Mucosa of rectum (tissue), 2 donors: ENCODE measurements at regions not wholly inside any gene's neighbourhood (a gene's known extent, or its start where the extent isn't known, plus 50 kb on each side); places are given as distances from the start of the nearest gene placed in this dataset.

ENCODE experiments used
- H3K27ac ChIP-seq, 2 donors: one replicate each; pipeline ENCODE4 v1.7.0; 2013; ENCODE audit warnings: inconsistent platforms in 2 of 2, low read depth in 2 of 2, low read length in 2 of 2
- H3K27me3 ChIP-seq, 2 donors: one replicate each; pipeline ENCODE4 v1.7.0; 2013; ENCODE audit warnings: low read length in 2 of 2; ENCODE audit not compliant: control insufficient read depth in 2 of 2, insufficient read depth in 2 of 2
- H3K36me3 ChIP-seq, 2 donors: one replicate each; pipeline ENCODE4 v1.7.0; 2013; ENCODE audit warnings: low read length in 2 of 2; ENCODE audit not compliant: control insufficient read depth in 2 of 2, insufficient read depth in 2 of 2
- H3K4me1 ChIP-seq, 2 donors: one replicate each; pipeline ENCODE4 v1.7.0; 2013; ENCODE audit warnings: low read length in 2 of 2, mild to moderate bottlenecking in 1 of 2; ENCODE audit not compliant: control insufficient read depth in 2 of 2, insufficient read depth in 2 of 2
- H3K4me3 ChIP-seq, 2 donors: one replicate each; pipeline ENCODE4 v1.7.0; 2013; ENCODE audit warnings: low read length in 2 of 2
- H3K9ac ChIP-seq, 2 donors: one replicate each; pipeline ENCODE4 v1.7.0; 2013; ENCODE audit warnings: low read length in 2 of 2, low read depth in 1 of 2, mild to moderate bottlenecking in 1 of 2
- H3K9me3 ChIP-seq, 2 donors: one replicate each; pipeline ENCODE4 v1.7.0; 2013; ENCODE audit warnings: low read length in 2 of 2; ENCODE audit not compliant: control insufficient read depth in 2 of 2
- donor health status: healthy.
- donor health status: Normal muscosa, but diverticular disease.

- Histone ChIP-seq H3K4me3 (no peak overlapping the region), H3K27ac (no peak overlapping the region), H3K9ac (no peak overlapping the region), H3K9me3 (no peaks in the 10 kb centered on the region), H3K4me1 (no peaks in the 10 kb centered on the region), H3K27me3 (no peaks in the 10 kb centered on the region), H3K36me3 (no peaks in the 10 kb centered on the region)
Observed at GRCh38 chr1:240014051-240014450, 77.6 kb upstream of the FMN2 start.

GRCh38 chr1:240018617-240019016 lies 73.1 kb upstream of the FMN2 start:
- Histone ChIP-seq H3K9me3 (no peaks in the 10 kb centered on the region), H3K27ac (no peak overlapping the region), H3K9ac (no peak overlapping the region), H3K4me1 (no peaks in the 10 kb centered on the region), H3K4me3 (no peak overlapping the region), H3K36me3 (no peaks in the 10 kb centered on the region), H3K27me3 (no peaks in the 10 kb centered on the region)

- Histone ChIP-seq H3K4me3 (no peak overlapping the region), H3K36me3 (no peaks in the 10 kb centered on the region), H3K27me3 (no peaks in the 10 kb centered on the region), H3K9ac (no peak overlapping the region), H3K4me1 (no peaks in the 10 kb centered on the region), H3K27ac (no peak overlapping the region), H3K9me3 (no peaks in the 10 kb centered on the region)
Observed at GRCh38 chr1:240019524-240019923, 72.2 kb upstream of the FMN2 start.

- Histone ChIP-seq H3K27me3 (no peaks in the 10 kb centered on the region), H3K36me3 (no peaks in the 10 kb centered on the region), H3K27ac (no peak overlapping the region), H3K9ac (no peak overlapping the region), H3K4me1 (no peaks in the 10 kb centered on the region), H3K4me3 (no peak overlapping the region), H3K9me3 (no peaks in the 10 kb centered on the region)
Observed at GRCh38 chr1:240020871-240021270, 70.8 kb upstream of the FMN2 start.

GRCh38 chr1:240021709-240022108 lies 70.0 kb upstream of the FMN2 start:
- H3K27me3 ChIP-seq: no peaks in the 10 kb centered on the region
- no peaks in the 10 kb centered on the region for H3K4me1 ChIP-seq
- no peaks in the 10 kb centered on the region for H3K9me3 ChIP-seq
- H3K9ac ChIP-seq: no peak overlapping the region
- no peak overlapping the region for H3K27ac ChIP-seq
- no peak overlapping the region for H3K4me3 ChIP-seq
- no peaks in the 10 kb centered on the region for H3K36me3 ChIP-seq

GRCh38 chr1:240027059-240027462 lies 64.6 kb upstream of the FMN2 start:
- Histone ChIP-seq H3K4me1 (no peaks in the 10 kb centered on the region), H3K27me3 (no peaks in the 10 kb centered on the region), H3K27ac (no peak overlapping the region), H3K36me3 (no peaks in the 10 kb centered on the region), H3K9me3 (no peaks in the 10 kb centered on the region), H3K4me3 (no peak overlapping the region), H3K9ac (no peak overlapping the region)

- no peaks in the 10 kb centered on the region for H3K9me3 ChIP-seq
- no peaks in the 10 kb centered on the region for H3K36me3 ChIP-seq
- H3K27me3 ChIP-seq: no peaks in the 10 kb centered on the region
- H3K27ac ChIP-seq: no peak overlapping the region
- H3K9ac ChIP-seq: no peak overlapping the region
- H3K4me1 ChIP-seq: no peaks in the 10 kb centered on the region
- no peak overlapping the region for H3K4me3 ChIP-seq
Observed at GRCh38 chr1:240029418-240029817, 62.3 kb upstream of the FMN2 start.

GRCh38 chr1:240030236-240030635 lies 61.4 kb upstream of the FMN2 start:
- Histone ChIP-seq H3K36me3 (no peaks in the 10 kb centered on the region), H3K27ac (no peak overlapping the region), H3K9ac (no peak overlapping the region), H3K9me3 (no peaks in the 10 kb centered on the region), H3K4me1 (no peaks in the 10 kb centered on the region), H3K27me3 (no peaks in the 10 kb centered on the region), H3K4me3 (no peak overlapping the region)

- Histone ChIP-seq H3K27me3 (no peaks in the 10 kb centered on the region), H3K9ac (no peak overlapping the region), H3K27ac (no peak overlapping the region), H3K36me3 (no peaks in the 10 kb centered on the region), H3K4me3 (no peak overlapping the region), H3K9me3 (no peaks in the 10 kb centered on the region), H3K4me1 (no peaks in the 10 kb centered on the region)
Observed at GRCh38 chr1:240031009-240031408, 60.7 kb upstream of the FMN2 start.

GRCh38 chr1:240031414-240031813 lies 60.3 kb upstream of the FMN2 start:
- Histone ChIP-seq H3K36me3 (no peaks in the 10 kb centered on the region), H3K9ac (no peak overlapping the region), H3K27ac (no peak overlapping the region), H3K27me3 (no peaks in the 10 kb centered on the region), H3K4me1 (no peaks in the 10 kb centered on the region), H3K4me3 (no peak overlapping the region), H3K9me3 (no peaks in the 10 kb centered on the region)

- Histone ChIP-seq H3K9me3 (no peaks in the 10 kb centered on the region), H3K4me3 (no peak overlapping the region), H3K4me1 (no peaks in the 10 kb centered on the region), H3K36me3 (no peaks in the 10 kb centered on the region), H3K27me3 (no peaks in the 10 kb centered on the region), H3K27ac (no peak overlapping the region), H3K9ac (no peak overlapping the region)
Observed at GRCh38 chr1:240033406-240033805, 58.3 kb upstream of the FMN2 start.
